Spleen (tissue), 11 donors: ENCODE measurements at regions not wholly inside any gene's neighbourhood (a gene's known extent, or its start where the extent isn't known, plus 50 kb on each side); places are given as distances from the start of the nearest gene placed in this dataset.

ENCODE experiments used
- DNase-seq: peaks from one replicate; pipeline ENCODE4 v3.0.0-alpha.2; 2020
- H3K27ac ChIP-seq, 8 donors: fragments of 200-600 bp; sonication (generic) in 7 of 8; 1 replicate in 4 of 8; 2 replicates in 4 of 8; pipeline versions ENCODE4 v1.5.0 to v1.8.0; 2016 to 2021; ENCODE audit warnings: inconsistent platforms in 4 of 8, mild to moderate bottlenecking in 4 of 8, moderate library complexity in 1 of 8
- H3K27me3 ChIP-seq, 7 donors: fragments of 200-600 bp; sonication (generic) in 6 of 7; replicated peaks in 1 of 7; 1 replicate in 4 of 7; 2 replicates in 3 of 7; pipeline versions ENCODE4 v1.5.0 to v1.8.0; 2016 to 2021; ENCODE audit warnings: inconsistent platforms in 3 of 7, mild to moderate bottlenecking in 1 of 7
- H3K36me3 ChIP-seq, 6 donors: fragments of 200-600 bp; sonication (generic) in 5 of 6; 1 replicate in 4 of 6; 2 replicates in 2 of 6; pipeline versions ENCODE4 v1.5.0 to v1.8.0; 2016 to 2021; ENCODE audit warnings: inconsistent platforms in 2 of 6
- H3K4me1 ChIP-seq, 6 donors: fragments of 200-600 bp; sonication (generic) in 5 of 6; 1 replicate in 3 of 6; 2 replicates in 3 of 6; pipeline versions ENCODE4 v1.5.0 to v1.8.0; 2016 to 2021; ENCODE audit warnings: inconsistent platforms in 3 of 6
- H3K4me3 ChIP-seq, 8 donors: fragments of 200-600 bp; sonication (generic) in 7 of 8; 1 replicate in 4 of 8; 2 replicates in 4 of 8; pipeline versions ENCODE4 v1.5.0 to v1.8.0; 2016 to 2021; ENCODE audit warnings: inconsistent platforms in 4 of 8, mild to moderate bottlenecking in 4 of 8, moderate library complexity in 2 of 8
- H3K9me3 ChIP-seq, 8 donors: fragments of 200-600 bp; sonication (generic) in 7 of 8; 1 replicate in 4 of 8; 2 replicates in 4 of 8; pipeline versions ENCODE4 v1.5.0 to v1.8.0; 2016 to 2021; ENCODE audit warnings: inconsistent platforms in 4 of 8
- POLR2A ChIP-seq, 3 donors: fragments of 450-650 bp; IDR thresholded peaks; one replicate each; pipeline ENCODE4 v1.5.1; 2017; ENCODE audit warnings: antibody characterized with exemption in 3 of 3, mild to moderate bottlenecking in 1 of 3
- POLR2AphosphoS5 ChIP-seq, 3 donors: sonication (generic); formaldehyde crosslinking; IDR thresholded peaks; one replicate each; pipeline ENCODE4 v1.5.1; 2017; ENCODE audit warnings: antibody characterized with exemption in 3 of 3
- WGBS, 5 donors: extraction: QIAGEN DNeasy Blood & Tissue Kit in 3 of 5; methylation state at CpG; one replicate each; pipeline versions ENCODE4 v1.1.5 to v1.1.7; 2013 to 2018; 5-methylcytosine and 5-hydroxymethylcytosine counted together
- intact Hi-C: fragments of 100-400 bp; cut with DNase I; formaldehyde crosslinking; loops from one replicate; pipeline ENCODE4 v1.15.0; 2023; ENCODE audit warnings: low total_unique reads
- TF ChIP-seq, protein P1 (sequence below), 11 experiments: fragments of 200-600 bp in 7 of 11; fragments of 450-650 bp in 4 of 11; sonication (generic) in 4 of 11; IDR thresholded peaks in 8 of 11; conservative IDR thresholded peaks in 3 of 11; 1 replicate in 7 of 11; 2 replicates in 4 of 11; pipeline versions ENCODE4 v1.4.0 to v1.8.0; 2016 to 2021; ENCODE audit warnings: antibody characterized with exemption in 11 of 11, inconsistent platforms in 4 of 11, mild to moderate bottlenecking in 1 of 11
- donor health status: healthy with polysubstance abuse.
- donor health status: DM: no; HTN: no; CAD: no; lungs with moderate emphysema.
- donor health status: DM: no; HTN: no; CAD: no.
- donor health status: Bipolar disorder and iron deficiency.
- donor health status: healthy.
- donor health status: DM: no; HTN: no; CAD: no.
- donor health status: DM: yes; HTN: yes; CAD: no.

DNA sequence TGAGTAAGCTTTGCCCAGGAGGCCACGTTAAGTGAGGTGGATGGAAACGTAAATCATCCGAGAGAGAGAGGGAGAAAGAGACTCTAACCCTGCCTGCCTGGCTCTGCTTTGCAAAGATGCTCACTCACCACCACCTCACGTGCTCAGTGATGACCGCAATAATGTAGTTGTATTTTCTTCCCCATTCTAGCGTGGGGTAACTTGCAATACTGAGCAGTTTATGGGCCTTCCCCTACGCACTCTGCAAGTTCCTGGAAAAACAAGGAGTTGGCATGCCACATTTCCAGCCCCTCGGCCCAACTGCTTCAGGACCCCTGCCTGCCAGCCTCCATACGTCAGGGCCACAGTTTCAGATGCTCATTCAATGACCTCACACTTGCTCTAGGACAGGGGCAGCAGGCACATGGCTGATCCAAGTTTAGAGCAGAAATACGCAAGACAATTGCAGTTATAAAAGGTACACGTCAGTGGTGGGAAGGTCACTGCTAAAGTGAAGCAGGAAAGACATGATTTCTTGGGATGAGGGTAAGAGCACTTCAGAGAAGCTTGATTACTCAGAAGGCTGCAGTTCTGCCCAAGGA lies 112.5 kb upstream of the RAB4A start:
- TF ChIP-seq, protein P1, sequence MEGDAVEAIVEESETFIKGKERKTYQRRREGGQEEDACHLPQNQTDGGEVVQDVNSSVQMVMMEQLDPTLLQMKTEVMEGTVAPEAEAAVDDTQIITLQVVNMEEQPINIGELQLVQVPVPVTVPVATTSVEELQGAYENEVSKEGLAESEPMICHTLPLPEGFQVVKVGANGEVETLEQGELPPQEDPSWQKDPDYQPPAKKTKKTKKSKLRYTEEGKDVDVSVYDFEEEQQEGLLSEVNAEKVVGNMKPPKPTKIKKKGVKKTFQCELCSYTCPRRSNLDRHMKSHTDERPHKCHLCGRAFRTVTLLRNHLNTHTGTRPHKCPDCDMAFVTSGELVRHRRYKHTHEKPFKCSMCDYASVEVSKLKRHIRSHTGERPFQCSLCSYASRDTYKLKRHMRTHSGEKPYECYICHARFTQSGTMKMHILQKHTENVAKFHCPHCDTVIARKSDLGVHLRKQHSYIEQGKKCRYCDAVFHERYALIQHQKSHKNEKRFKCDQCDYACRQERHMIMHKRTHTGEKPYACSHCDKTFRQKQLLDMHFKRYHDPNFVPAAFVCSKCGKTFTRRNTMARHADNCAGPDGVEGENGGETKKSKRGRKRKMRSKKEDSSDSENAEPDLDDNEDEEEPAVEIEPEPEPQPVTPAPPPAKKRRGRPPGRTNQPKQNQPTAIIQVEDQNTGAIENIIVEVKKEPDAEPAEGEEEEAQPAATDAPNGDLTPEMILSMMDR (IDR thresholded peaks at IDR 0.05 in 8 of 11, conservative IDR thresholded peaks at IDR 0.05 in 3 of 11) = no peak
- peak in 1 of 3 donors; percentile 41 for TF ChIP-seq POLR2AphosphoS5 (IDR thresholded peaks at IDR 0.05)
- TF ChIP-seq POLR2A (IDR thresholded peaks at IDR 0.05) = no peak
- peaks cover 3 to 58% (median 35%) of the 10 kb centered on the region in 6 donors for H3K4me1 ChIP-seq
- no peaks in the 10 kb centered on the region for H3K9me3 ChIP-seq
- intact Hi-C loops = no loop called here
- 38 to 56% (median 50%) methylated on average over 11 of the region's 11 CpGs for WGBS, 5 donors
- H3K36me3 ChIP-seq = no peaks in the 10 kb centered on the region
- no peak for DNase-seq
- H3K4me3 ChIP-seq = peak overlapping the region in 1 of 8 donors; percentile 21
- H3K27me3 ChIP-seq = no peaks in the 10 kb centered on the region
- H3K27ac ChIP-seq = peak overlapping the region; percentile 27 to 79 (median 69)

DNA sequence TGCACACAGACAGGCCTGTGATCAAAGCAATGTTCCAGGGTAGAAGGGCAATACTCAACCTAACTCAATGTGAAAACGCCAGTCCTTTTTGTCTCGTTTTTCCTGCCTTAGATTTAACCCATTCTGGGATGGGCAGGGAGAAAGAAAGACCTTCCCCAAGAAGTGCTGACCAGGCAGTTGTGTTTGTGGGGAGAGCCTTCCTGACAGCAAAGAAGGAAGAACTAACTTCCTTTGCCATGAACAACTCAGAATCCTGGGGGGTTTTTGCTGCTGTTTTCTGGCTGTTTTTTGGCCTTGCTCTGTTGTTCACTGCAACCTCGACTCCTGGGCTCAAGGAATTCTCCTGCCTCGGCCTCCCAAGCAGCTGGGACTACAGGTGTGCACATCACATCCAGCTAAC lies 112.0 kb upstream of the RAB4A start:
- H3K27me3 ChIP-seq = no peaks in the 10 kb centered on the region
- TF ChIP-seq, protein P1 (IDR thresholded peaks at IDR 0.05 in 8 of 11, conservative IDR thresholded peaks at IDR 0.05 in 3 of 11) = no peak
- no peak for TF ChIP-seq POLR2AphosphoS5 (IDR thresholded peaks at IDR 0.05)
- no peak for TF ChIP-seq POLR2A (IDR thresholded peaks at IDR 0.05)
- no peaks in the 10 kb centered on the region for H3K9me3 ChIP-seq
- H3K4me1 ChIP-seq = peaks cover 3 to 58% (median 35%) of the 10 kb centered on the region in 6 donors
- no peaks in the 10 kb centered on the region for H3K36me3 ChIP-seq
- no peak overlapping the region for H3K4me3 ChIP-seq
- DNase-seq = no peak
- peak overlapping the region in 6 of 8 donors; percentile 53 to 79 (median 73) for H3K27ac ChIP-seq
- intact Hi-C loops = no loop called here
- WGBS, 5 donors = 31 to 61% (median 41%) methylated on average over 4 of the region's 4 CpGs

DNA sequence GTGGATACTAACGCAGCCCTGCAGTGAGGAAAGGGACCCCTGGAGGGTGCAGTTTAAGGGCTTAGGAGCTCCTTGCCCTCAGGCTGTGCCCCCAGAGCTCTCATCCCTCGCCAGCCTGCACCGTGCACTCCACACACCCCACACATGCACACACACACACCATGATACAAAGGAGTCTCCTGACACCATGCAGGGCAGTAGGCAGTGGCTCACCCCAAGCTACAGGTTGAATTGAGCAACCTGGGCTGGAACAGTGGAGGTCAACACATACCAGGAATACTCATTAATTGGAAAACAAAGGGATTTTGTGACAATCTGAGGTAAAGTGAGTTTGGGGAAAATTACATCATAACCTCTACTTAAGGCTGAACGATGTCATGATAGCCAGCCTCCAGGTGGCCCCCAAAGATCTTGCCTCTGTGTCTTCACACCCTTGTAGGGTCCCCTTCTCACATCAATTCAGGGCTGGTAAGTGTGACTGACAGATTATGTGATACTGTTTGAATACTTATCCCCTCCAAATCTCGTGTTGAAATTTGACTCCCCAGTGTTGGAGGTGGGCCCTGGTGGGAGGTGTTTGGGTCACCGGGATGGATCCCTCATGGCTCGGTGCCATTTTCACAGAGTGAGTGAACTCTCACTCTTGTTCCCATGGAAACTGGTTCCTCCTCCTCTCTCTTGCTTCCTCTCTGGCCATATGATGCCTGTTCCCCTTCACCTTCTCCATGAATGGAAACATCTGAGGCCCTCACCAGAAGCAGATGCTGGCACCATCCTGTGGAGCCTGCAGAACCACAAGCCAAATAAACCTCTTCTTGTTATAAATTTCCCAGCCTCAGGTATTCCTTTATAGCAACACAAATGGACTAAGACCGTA lies 111.0 kb upstream of the RAB4A start:
- intact Hi-C loops = no loop called here
- WGBS, 5 donors = 84 to 88% (median 87%) methylated on average over 8 of the region's 8 CpGs
- no peak for DNase-seq
- Histone ChIP-seq H3K9me3 (no peaks in the 10 kb centered on the region), H3K36me3 (no peaks in the 10 kb centered on the region), H3K27me3 (peaks cover 0 to 3% (median 0%) of the 10 kb centered on the region in 7 donors), H3K4me1 (peaks cover 3 to 58% (median 37%) of the 10 kb centered on the region in 6 donors), H3K27ac (peak overlapping the region in 5 of 8 donors; percentile 53 to 79 (median 75)), H3K4me3 (no peak overlapping the region)
- TF ChIP-seq POLR2A (IDR thresholded peaks at IDR 0.05) = no peak
- TF ChIP-seq, protein P1 (IDR thresholded peaks at IDR 0.05 in 8 of 11, conservative IDR thresholded peaks at IDR 0.05 in 3 of 11) = no peak
- TF ChIP-seq POLR2AphosphoS5 (IDR thresholded peaks at IDR 0.05) = no peak

DNA sequence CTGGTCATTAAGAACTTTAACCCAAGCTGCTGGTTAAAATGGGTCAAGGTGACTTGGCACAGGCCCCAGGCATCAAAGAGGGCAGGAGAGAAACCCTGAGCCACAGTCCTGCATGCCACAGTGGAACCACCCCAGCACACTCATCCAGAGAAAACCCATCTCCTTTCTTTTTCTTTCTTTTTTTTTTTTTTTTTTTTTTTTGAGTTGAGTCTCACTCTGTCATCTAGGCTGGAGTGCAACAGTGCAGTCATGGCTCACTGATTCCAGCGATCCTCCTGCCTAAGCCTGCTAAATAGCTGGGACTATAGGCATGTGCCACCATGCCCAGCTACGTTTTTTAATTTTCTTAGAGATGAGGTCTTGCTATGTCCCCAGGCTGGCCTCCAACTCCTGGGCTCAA lies 109.2 kb upstream of the RAB4A start:
- Histone ChIP-seq H3K36me3 (no peaks in the 10 kb centered on the region), H3K27ac (no peak overlapping the region), H3K4me3 (no peak overlapping the region), H3K4me1 (peaks cover 0 to 48% (median 29%) of the 10 kb centered on the region in 6 donors), H3K27me3 (peaks cover 0 to 5% (median 0%) of the 10 kb centered on the region in 7 donors), H3K9me3 (no peaks in the 10 kb centered on the region)
- TF ChIP-seq POLR2AphosphoS5 (IDR thresholded peaks at IDR 0.05) = no peak
- TF ChIP-seq, protein P1 (IDR thresholded peaks at IDR 0.05 in 8 of 11, conservative IDR thresholded peaks at IDR 0.05 in 3 of 11) = no peak
- TF ChIP-seq POLR2A (IDR thresholded peaks at IDR 0.05) = no peak
- WGBS, 5 donors = 80 to 90% (median 82%) methylated on average over 2 of the region's 2 CpGs
- no peak for DNase-seq
- intact Hi-C loops = no loop called here
